T1000 (cell line): ENCODE measurements at regions not wholly inside any gene's neighbourhood (a gene's known extent, or its start where the extent isn't known, plus 50 kb on each side); places are given as distances from the start of the nearest gene placed in this dataset.
A peak's percentile ranks its signal among the peaks of the same experiment; 100 is the strongest.
"Not testable (repeated sequence)": the region's sequence is repeated elsewhere in the genome, so short reads cannot be mapped to it uniquely, and the experiment has no call there.

Source experiments
- DNase-seq: peaks from one replicate; lab custom pipeline; 2025; ENCODE audit warnings: mixed read lengths; lab: John Stamatoyannopoulos, UW

- no peak for DNase-seq
Observed at GRCh38 chr2:220781622-220782241, 790.4 kb downstream of the EPHA4 start.

- DNase-seq, result no peak
Observed at GRCh38 chr2:220782609-220783113, 789.4 kb downstream of the EPHA4 start.

- no peak for DNase-seq
Observed at GRCh38 chr2:220783671-220784070, 788.4 kb downstream of the EPHA4 start.

GRCh38 chr2:220785178-220785577, 786.9 kb downstream of the EPHA4 start:
- no peak for DNase-seq

GRCh38 chr2:220786216-220786615, 785.9 kb downstream of the EPHA4 start:
- no peak for DNase-seq

GRCh38 chr2:220787251-220787650, 784.9 kb downstream of the EPHA4 start:
- no peak for DNase-seq

- DNase-seq, result no peak
Observed at GRCh38 chr2:220789961-220790360, 782.1 kb downstream of the EPHA4 start.

GRCh38 chr2:220795705-220796104, 776.4 kb downstream of the EPHA4 start:
- DNase-seq, result no peak

GRCh38 chr2:220811115-220811514, 761.0 kb downstream of the EPHA4 start:
- no peak for DNase-seq

GRCh38 chr2:220811952-220812570, 760.0 kb downstream of the EPHA4 start:
- DNase-seq, result no peak

- no peak for DNase-seq
Observed at GRCh38 chr2:220814441-220814840, 757.7 kb downstream of the EPHA4 start.

- DNase-seq, result no peak
Observed at GRCh38 chr2:220815698-220816097, 756.4 kb downstream of the EPHA4 start.

GRCh38 chr2:220821683-220822082, 750.4 kb downstream of the EPHA4 start:
- no peak for DNase-seq

GRCh38 chr2:220823590-220823989, 748.5 kb downstream of the EPHA4 start:
- DNase-seq, result not testable (repeated sequence)

GRCh38 chr2:220833446-220833845, 738.7 kb downstream of the EPHA4 start:
- no peak for DNase-seq

GRCh38 chr2:220835583-220835982, 736.5 kb downstream of the EPHA4 start:
- no peak for DNase-seq

- DNase-seq, result no peak
Observed at GRCh38 chr2:220837226-220837625, 734.9 kb downstream of the EPHA4 start.

- no peak for DNase-seq
Observed at GRCh38 chr2:220842901-220843665, 729.0 kb downstream of the EPHA4 start.

- DNase-seq, result no peak
Observed at GRCh38 chr2:220845766-220846273, 726.3 kb downstream of the EPHA4 start.

GRCh38 chr2:220847006-220847405, 725.1 kb downstream of the EPHA4 start:
- no peak for DNase-seq

- DNase-seq, result peak; percentile 76
Observed at GRCh38 chr2:220847589-220847988, 724.5 kb downstream of the EPHA4 start.

- no peak for DNase-seq
Observed at GRCh38 chr2:220849433-220849832, 722.7 kb downstream of the EPHA4 start.

- DNase-seq, result no peak
Observed at GRCh38 chr2:220850116-220850515, 722.0 kb downstream of the EPHA4 start.
